NCI-H510A treated with DMSO at 0.1 percent for 48 hours (cell line): ENCODE measurements at regions not wholly inside any gene's neighbourhood (a gene's known extent, or its start where the extent isn't known, plus 50 kb on each side); places are given as distances from the start of the nearest gene placed in this dataset.

Experiments used
- DNase-seq: peaks from one replicate; lab custom pipeline; 2025; lab: John Stamatoyannopoulos, UW

GRCh38 chr10:91690996-91691676 lies 58.3 kb upstream of the PPP1R3C start:
- DNase-seq = no peak

GRCh38 chr10:91690412-91690811 lies 57.5 kb upstream of the PPP1R3C start:
- DNase-seq = no peak

- no peak for DNase-seq
Measured at GRCh38 chr10:91689731-91690168, 56.9 kb upstream of the PPP1R3C start.

GRCh38 chr10:91684841-91685240 lies 52.0 kb upstream of the PPP1R3C start:
- no peak for DNase-seq

GRCh38 chr10:91683975-91684374 lies 51.1 kb upstream of the PPP1R3C start:
- DNase-seq = no peak

- no peak for DNase-seq
Measured at GRCh38 chr10:91682912-91683311, 50.0 kb upstream of the PPP1R3C start.
